ENCODE measurements at regions not wholly inside any gene's neighbourhood (a gene's known extent, or its start where the extent isn't known, plus 50 kb on each side); places are given as distances from the start of the nearest gene placed in this dataset.

DNA sequence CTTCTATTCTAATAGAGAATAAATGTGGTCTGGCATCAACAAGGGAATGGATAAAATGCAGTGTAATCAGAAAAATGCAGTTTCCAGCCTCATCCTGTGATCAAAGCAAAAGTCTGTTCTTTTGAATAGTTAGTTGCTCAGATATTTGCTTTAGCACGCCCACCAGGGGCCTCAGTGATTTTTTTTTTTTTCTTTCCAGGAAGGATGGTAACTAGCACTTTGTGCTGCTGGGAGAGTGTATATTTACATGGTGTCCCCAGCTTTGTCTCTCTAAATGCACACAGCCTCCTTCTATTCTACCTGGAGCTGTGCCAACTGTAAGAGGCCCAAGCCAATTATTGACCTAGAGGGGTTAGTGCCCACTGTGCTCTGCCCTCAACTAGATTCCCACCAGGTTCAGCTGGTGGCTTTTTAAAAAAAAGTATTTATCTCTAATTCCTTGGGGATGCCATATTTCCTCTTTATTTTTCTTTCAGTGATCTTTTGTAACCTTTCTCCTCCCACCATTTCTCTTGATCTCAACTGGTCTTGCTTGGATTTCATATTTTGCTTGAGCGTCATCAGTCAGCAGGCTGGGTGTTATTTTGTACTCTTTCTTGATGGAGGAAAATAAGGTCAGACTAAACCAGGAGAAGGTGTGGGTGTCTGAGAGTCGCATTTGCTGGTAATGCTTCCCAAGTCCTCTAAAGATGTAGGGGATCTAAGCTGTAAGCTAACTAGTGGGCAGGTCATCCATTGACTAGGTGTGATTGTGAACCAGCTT, 193.0 kb upstream of the C9orf72 start:
- TF ChIP-seq, protein P1, sequence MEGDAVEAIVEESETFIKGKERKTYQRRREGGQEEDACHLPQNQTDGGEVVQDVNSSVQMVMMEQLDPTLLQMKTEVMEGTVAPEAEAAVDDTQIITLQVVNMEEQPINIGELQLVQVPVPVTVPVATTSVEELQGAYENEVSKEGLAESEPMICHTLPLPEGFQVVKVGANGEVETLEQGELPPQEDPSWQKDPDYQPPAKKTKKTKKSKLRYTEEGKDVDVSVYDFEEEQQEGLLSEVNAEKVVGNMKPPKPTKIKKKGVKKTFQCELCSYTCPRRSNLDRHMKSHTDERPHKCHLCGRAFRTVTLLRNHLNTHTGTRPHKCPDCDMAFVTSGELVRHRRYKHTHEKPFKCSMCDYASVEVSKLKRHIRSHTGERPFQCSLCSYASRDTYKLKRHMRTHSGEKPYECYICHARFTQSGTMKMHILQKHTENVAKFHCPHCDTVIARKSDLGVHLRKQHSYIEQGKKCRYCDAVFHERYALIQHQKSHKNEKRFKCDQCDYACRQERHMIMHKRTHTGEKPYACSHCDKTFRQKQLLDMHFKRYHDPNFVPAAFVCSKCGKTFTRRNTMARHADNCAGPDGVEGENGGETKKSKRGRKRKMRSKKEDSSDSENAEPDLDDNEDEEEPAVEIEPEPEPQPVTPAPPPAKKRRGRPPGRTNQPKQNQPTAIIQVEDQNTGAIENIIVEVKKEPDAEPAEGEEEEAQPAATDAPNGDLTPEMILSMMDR (IDR thresholded peaks at IDR 0.05; ENCODE audit: low read length) = no peak
- no peak for TF ChIP-seq EZH2 (IDR thresholded peaks at IDR 0.05; ENCODE audit: borderline replicate concordance, low read length)
